H1 (cell line): ENCODE measurements at regions not wholly inside any gene's neighbourhood (a gene's known extent, or its start where the extent isn't known, plus 50 kb on each side); places are given as distances from the start of the nearest gene placed in this dataset.
A peak's percentile ranks its signal among the peaks of the same experiment; 100 is the strongest.

Source experiments
- CTCF ChIA-PET: fragments of 300-600 bp; sonication (Branson Sonifier 250); formaldehyde crosslinking; loops from one replicate; lab custom pipeline; 2021; ENCODE audit not compliant: partially characterized antibody; lab: Charles Lee
- POLR2A ChIA-PET: fragments of 300-600 bp; sonication (Branson Sonifier 250); formaldehyde crosslinking; loops from one replicate; lab custom pipeline; 2021; ENCODE audit warnings: inconsistent platforms; ENCODE audit not compliant: partially characterized antibody; lab: Charles Lee
- DNase-seq, 2 experiments: peaks; one replicate each; pipeline versions ENCODE4 v3.0.0 to v3.0.0-alpha.2; 2010 to 2022; ENCODE audit warnings: low spot score in 2 of 2, low read depth in 1 of 2, mixed read lengths in 1 of 2
- FAIRE-seq: peaks from 2 replicates; lab custom pipeline; 2011; peaks lifted over from hg19 to GRCh38; lab: Jason Lieb, UNC
- H2AFZ ChIP-seq: 2 replicates; pipeline ENCODE4 v1.8.1; 2012; ENCODE audit warnings: low read length, inconsistent platforms
- H2AK5ac ChIP-seq: 2 replicates; pipeline ENCODE4 v1.6.1; 2013; ENCODE audit warnings: low read depth, low read length
- H2BK120ac ChIP-seq: replicated peaks from 2 replicates; pipeline ENCODE3; 2013; ENCODE audit warnings: low read depth, low read length, inconsistent platforms
- H2BK12ac ChIP-seq: 2 replicates; pipeline ENCODE4 v1.6.1; 2013; ENCODE audit warnings: low read depth, low read length
- H2BK15ac ChIP-seq: 2 replicates; pipeline ENCODE4 v1.6.1; 2013; ENCODE audit warnings: low read length
- H2BK20ac ChIP-seq: 2 replicates; pipeline ENCODE4 v1.6.1; 2013; ENCODE audit warnings: low read length
- H2BK5ac ChIP-seq: 2 replicates; pipeline ENCODE4 v1.6.1; 2013; ENCODE audit warnings: low read depth, low read length
- H3K14ac ChIP-seq: 2 replicates; pipeline ENCODE4 v1.6.1; 2013; ENCODE audit warnings: inconsistent platforms; ENCODE audit not compliant: insufficient read length
- H3K18ac ChIP-seq: 2 replicates; pipeline ENCODE4 v1.6.1; 2013; ENCODE audit warnings: low read length; ENCODE audit errors: extremely low read depth
- H3K23ac ChIP-seq: 2 replicates; pipeline ENCODE4 v1.6.1; 2013; ENCODE audit warnings: inconsistent platforms; ENCODE audit not compliant: insufficient read length
- H3K23me2 ChIP-seq: 2 replicates; pipeline ENCODE4 v1.6.1; 2013; ENCODE audit warnings: low read depth, low read length
- H3K27ac ChIP-seq: 2 replicates; pipeline ENCODE4 v1.6.1; 2011; ENCODE audit warnings: low read depth, low read length, inconsistent platforms
- H3K27me3 ChIP-seq, 4 experiments: replicated peaks in 1 of 4; 1 replicate in 1 of 4; 2 replicates in 3 of 4; pipeline versions ENCODE4 v1.6.1 to v1.8.1; 2011 to 2013; ENCODE audit warnings: low read length in 3 of 4, mild to moderate bottlenecking in 3 of 4, inconsistent platforms in 2 of 4, mixed read lengths in 2 of 4, moderate library complexity in 1 of 4; ENCODE audit not compliant: control insufficient read depth in 3 of 4, insufficient read depth in 3 of 4; ENCODE audit errors: extremely low read depth in 1 of 4
- H3K36me3 ChIP-seq, 4 experiments: 2 replicates each; pipeline versions ENCODE4 v1.6.1 to v1.8.1; 2011 to 2013; ENCODE audit warnings: mild to moderate bottlenecking in 4 of 4, low read length in 3 of 4, moderate library complexity in 2 of 4, control low read depth in 1 of 4, inconsistent platforms in 1 of 4; ENCODE audit not compliant: insufficient read depth in 4 of 4, control insufficient read depth in 2 of 4
- H3K4ac ChIP-seq: replicated peaks from 2 replicates; pipeline ENCODE3; 2013; ENCODE audit warnings: low read length, low read depth, mixed read lengths, inconsistent platforms; ENCODE audit not compliant: insufficient read length
- H3K4me1 ChIP-seq, 4 experiments: replicated peaks in 1 of 4; 1 replicate in 1 of 4; 2 replicates in 3 of 4; pipeline versions ENCODE4 v1.6.1 to v1.8.1; 2011 to 2013; ENCODE audit warnings: low read length in 3 of 4, inconsistent platforms in 2 of 4, mixed read lengths in 1 of 4; ENCODE audit not compliant: insufficient read depth in 4 of 4, control insufficient read depth in 3 of 4
- H3K4me2 ChIP-seq, 2 experiments: 2 replicates each; pipeline versions ENCODE4 v1.6.1 to v1.8.1; 2011 to 2013; ENCODE audit warnings: low read depth in 2 of 2, low read length in 2 of 2, control low read depth in 1 of 2, inconsistent platforms in 1 of 2, mild to moderate bottlenecking in 1 of 2; ENCODE audit not compliant: insufficient read depth in 1 of 2
- H3K4me3 ChIP-seq, 4 experiments: fragments of 200-600, 300-600 bp in 1 of 4; sonication (generic), shearing (Covaris generic), sonication (Bioruptor Twin) in 1 of 4; 2 replicates each; pipeline versions ENCODE4 v1.5.1 to v1.8.1; 2011 to 2016; ENCODE audit warnings: low read length in 4 of 4, low read depth in 3 of 4, control low read depth in 2 of 4, inconsistent platforms in 2 of 4, mild to moderate bottlenecking in 2 of 4, mixed read lengths in 1 of 4, moderate library complexity in 1 of 4; ENCODE audit not compliant: insufficient read depth in 2 of 4; ENCODE audit errors: extremely low read depth in 1 of 4
- H3K56ac ChIP-seq: replicated peaks from 2 replicates; pipeline ENCODE3; 2013; ENCODE audit warnings: low read depth, mild to moderate bottlenecking, mixed read lengths, low read length, inconsistent platforms; ENCODE audit not compliant: insufficient read length
- H3K79me1 ChIP-seq: 2 replicates; pipeline ENCODE4 v1.6.1; 2013; ENCODE audit warnings: low read depth, low read length, control low read depth
- H3K79me2 ChIP-seq, 2 experiments: 2 replicates each; pipeline versions ENCODE4 v1.6.1 to v1.8.1; 2012 to 2013; ENCODE audit warnings: low read length in 2 of 2, mild to moderate bottlenecking in 2 of 2, inconsistent platforms in 1 of 2; ENCODE audit not compliant: insufficient read depth in 2 of 2, control insufficient read depth in 1 of 2
- H3K9ac ChIP-seq, 4 experiments: replicated peaks in 1 of 4; 1 replicate in 1 of 4; 2 replicates in 3 of 4; pipeline versions ENCODE4 v1.6.1 to v1.8.1; 2011 to 2013; ENCODE audit warnings: low read depth in 3 of 4, low read length in 3 of 4, control low read depth in 2 of 4, mild to moderate bottlenecking in 2 of 4, moderate library complexity in 2 of 4, inconsistent platforms in 1 of 4; ENCODE audit errors: extremely low read depth in 1 of 4
- H3K9me3 ChIP-seq, 2 experiments: 2 replicates each; pipeline versions ENCODE4 v1.6.1 to v1.8.1; 2012 to 2013; ENCODE audit warnings: mild to moderate bottlenecking in 2 of 2, moderate library complexity in 2 of 2, control low read depth in 1 of 2, inconsistent platforms in 1 of 2, low read depth in 1 of 2, low read length in 1 of 2, mixed read lengths in 1 of 2; ENCODE audit not compliant: insufficient read depth in 2 of 2
- H4K20me1 ChIP-seq, 2 experiments: replicated peaks in 1 of 2; 2 replicates each; pipeline versions ENCODE3 to v1.8.1; 2011 to 2013; ENCODE audit warnings: inconsistent platforms in 2 of 2, low read length in 2 of 2, mild to moderate bottlenecking in 1 of 2; ENCODE audit not compliant: insufficient read depth in 2 of 2, control insufficient read depth in 1 of 2
- H4K5ac ChIP-seq: 2 replicates; pipeline ENCODE4 v1.6.1; 2013; ENCODE audit warnings: low read length, low read depth, mixed read lengths, inconsistent platforms; ENCODE audit not compliant: insufficient read length
- H4K8ac ChIP-seq: 2 replicates; pipeline ENCODE4 v1.8.0; 2013; ENCODE audit warnings: mild to moderate bottlenecking, moderate library complexity, low read length, inconsistent platforms; ENCODE audit not compliant: insufficient read depth; ENCODE audit errors: extremely low read depth
- H4K91ac ChIP-seq: replicated peaks from 2 replicates; pipeline ENCODE3; 2013; ENCODE audit warnings: low read length, mixed read lengths, inconsistent platforms; ENCODE audit not compliant: insufficient read length
- JUN ChIP-seq: IDR thresholded peaks from 2 replicates; pipeline ENCODE4 v1.6.1; 2011; ENCODE audit warnings: low read depth, mild to moderate bottlenecking, improper control_type of control experiment, low read length
- JUND ChIP-seq: IDR thresholded peaks from 2 replicates; pipeline ENCODE4 v1.6.1; 2011; ENCODE audit warnings: mild to moderate bottlenecking, improper control_type of control experiment, low read length
- KDM5A ChIP-seq: fragments of 200-600 bp; IDR thresholded peaks from 2 replicates; pipeline ENCODE4 v1.7.1; 2012; ENCODE audit warnings: mild to moderate bottlenecking, low read length, inconsistent platforms, mixed read lengths
- NANOG ChIP-seq: IDR thresholded peaks from 2 replicates; pipeline ENCODE4 v1.6.1; 2011; ENCODE audit warnings: low read length, low read depth, mild to moderate bottlenecking, inconsistent platforms; ENCODE audit not compliant: insufficient read depth, poor library complexity, severe bottlenecking
- RFX5 ChIP-seq: IDR thresholded peaks from 2 replicates; pipeline ENCODE4 v1.6.1; 2011; ENCODE audit warnings: low read depth, low read length, improper control_type of control experiment, borderline replicate concordance
- SIRT6 ChIP-seq: IDR thresholded peaks from one replicate; pipeline ENCODE4 v1.7.1; 2012; ENCODE audit warnings: low read length, inconsistent platforms
- SP2 ChIP-seq: IDR thresholded peaks from 2 replicates; pipeline ENCODE4 v1.6.1; 2012; ENCODE audit warnings: mild to moderate bottlenecking, low read length, inconsistent platforms
- SRF ChIP-seq: IDR thresholded peaks from 2 replicates; pipeline ENCODE4 v1.6.1; 2011; ENCODE audit warnings: mild to moderate bottlenecking, low read depth, low read length, moderate library complexity
- WGBS, 2 experiments: shearing (Covaris generic) in 1 of 2; methylation state at CpG; one replicate each; pipeline versions ENCODE4 v1.1.6 to v1.1.7; 2013 to 2015; ENCODE audit warnings: low lambda C conversion rate in 2 of 2, mixed read lengths in 2 of 2, inconsistent platforms in 1 of 2, low coverage in 1 of 2, missing lambda C conversion rate in 1 of 2; ENCODE audit not compliant: insufficient replicate concordance in 2 of 2, insufficient coverage in 1 of 2, insufficient read length in 1 of 2; ENCODE audit errors: extremely low coverage in 1 of 2, missing lambda C conversion rate in 1 of 2; 5-methylcytosine and 5-hydroxymethylcytosine counted together
- TF ChIP-seq, protein P1 (sequence below): IDR thresholded peaks from 2 replicates; pipeline ENCODE4 v1.6.1; 2012; ENCODE audit warnings: inconsistent platforms

- FAIRE-seq = no peak
Observed at GRCh38 chr13:48159826-48160225, 64.9 kb upstream of the MED4 start.

More at GRCh38 chr13:48159826-48160225, 64.9 kb upstream of the MED4 start:
- Histone ChIP-seq H3K23ac (no peak overlapping the region), H3K14ac (no peak overlapping the region), H2BK5ac (no peak overlapping the region), H3K4me1 (peaks cover 1 to 4% (median 2%) of the 10 kb centered on the region in 4 experiments; a peak in 4 of 7 replicates), H3K79me1 (no peaks in the 10 kb centered on the region), H3K9ac (no peak overlapping the region), H2BK15ac (no peak overlapping the region), H3K4ac (no peak overlapping the region), H4K20me1 (no peaks in the 10 kb centered on the region), H3K9me3 (no peaks in the 10 kb centered on the region), H2AK5ac (no peak overlapping the region), H3K79me2 (no peaks in the 10 kb centered on the region), H4K91ac (no peak overlapping the region), H2AFZ (no peak overlapping the region), H3K18ac (no peak overlapping the region), H3K4me2 (no peak overlapping the region), H3K4me3 (no peak overlapping the region), H3K27me3 (no peaks in the 10 kb centered on the region), H2BK12ac (no peak overlapping the region; the same call in 1 of the 2 replicates), H4K5ac (no peak overlapping the region), H3K36me3 (no peaks in the 10 kb centered on the region)
- ChIA-PET POLR2A (no interaction called here), CTCF (no interaction called here)
- WGBS, 2 experiments = 67% methylated on average over 3 of the region's 3 CpGs; no CpG with 5 or more reads in 1 of the 2 experiments
- no peak for DNase-seq
- TF ChIP-seq SP2 = no peak
- no peak for TF ChIP-seq NANOG
- no peak for TF ChIP-seq RFX5
- TF ChIP-seq, protein P1, sequence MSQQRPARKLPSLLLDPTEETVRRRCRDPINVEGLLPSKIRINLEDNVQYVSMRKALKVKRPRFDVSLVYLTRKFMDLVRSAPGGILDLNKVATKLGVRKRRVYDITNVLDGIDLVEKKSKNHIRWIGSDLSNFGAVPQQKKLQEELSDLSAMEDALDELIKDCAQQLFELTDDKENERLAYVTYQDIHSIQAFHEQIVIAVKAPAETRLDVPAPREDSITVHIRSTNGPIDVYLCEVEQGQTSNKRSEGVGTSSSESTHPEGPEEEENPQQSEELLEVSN = no peak
- TF ChIP-seq JUN = no peak
- no peak for TF ChIP-seq SRF
- no peak for TF ChIP-seq SIRT6
- no peak for TF ChIP-seq KDM5A
- peak; percentile 34; the same call in 1 of the 2 replicates for TF ChIP-seq JUND
- TF ChIP-seq, all 59 proteins: peak for 1
- no peak overlapping the region for H4K8ac ChIP-seq
- H2BK120ac ChIP-seq = no peak overlapping the region
- H3K56ac ChIP-seq = no peak overlapping the region
- H3K23me2 ChIP-seq = no peaks in the 10 kb centered on the region
- 0 out of 2 replicates have a peak overlapping the region, but pooled peaks have one; percentile 50 for H2BK20ac ChIP-seq
- H3K27ac ChIP-seq = no peak overlapping the region
